ENCODE measurements at regions not wholly inside any gene's neighbourhood (a gene's known extent, or its start where the extent isn't known, plus 50 kb on each side); places are given as distances from the start of the nearest gene placed in this dataset.

DNA sequence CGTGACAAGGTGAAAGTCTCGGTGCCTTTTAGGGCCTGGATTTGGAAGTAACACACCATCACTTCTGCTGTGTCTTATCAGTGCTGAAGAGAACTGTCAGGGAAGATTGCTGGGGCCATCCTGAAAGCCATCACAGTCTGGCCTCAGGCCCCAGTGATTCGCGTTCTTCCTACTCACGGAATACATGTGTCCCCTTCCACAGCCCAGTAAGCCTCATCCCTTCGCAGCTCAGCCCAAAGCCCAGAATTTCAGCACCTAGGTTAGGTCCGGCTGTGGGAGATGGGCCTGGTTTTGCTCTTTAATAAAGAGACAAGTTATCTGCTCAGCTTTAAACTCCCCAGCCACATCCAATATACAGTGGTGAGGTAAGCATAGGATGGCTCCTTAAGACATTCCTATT lies 113.0 kb upstream of the SPACA7 start:
- TF ChIP-seq, protein P1, sequence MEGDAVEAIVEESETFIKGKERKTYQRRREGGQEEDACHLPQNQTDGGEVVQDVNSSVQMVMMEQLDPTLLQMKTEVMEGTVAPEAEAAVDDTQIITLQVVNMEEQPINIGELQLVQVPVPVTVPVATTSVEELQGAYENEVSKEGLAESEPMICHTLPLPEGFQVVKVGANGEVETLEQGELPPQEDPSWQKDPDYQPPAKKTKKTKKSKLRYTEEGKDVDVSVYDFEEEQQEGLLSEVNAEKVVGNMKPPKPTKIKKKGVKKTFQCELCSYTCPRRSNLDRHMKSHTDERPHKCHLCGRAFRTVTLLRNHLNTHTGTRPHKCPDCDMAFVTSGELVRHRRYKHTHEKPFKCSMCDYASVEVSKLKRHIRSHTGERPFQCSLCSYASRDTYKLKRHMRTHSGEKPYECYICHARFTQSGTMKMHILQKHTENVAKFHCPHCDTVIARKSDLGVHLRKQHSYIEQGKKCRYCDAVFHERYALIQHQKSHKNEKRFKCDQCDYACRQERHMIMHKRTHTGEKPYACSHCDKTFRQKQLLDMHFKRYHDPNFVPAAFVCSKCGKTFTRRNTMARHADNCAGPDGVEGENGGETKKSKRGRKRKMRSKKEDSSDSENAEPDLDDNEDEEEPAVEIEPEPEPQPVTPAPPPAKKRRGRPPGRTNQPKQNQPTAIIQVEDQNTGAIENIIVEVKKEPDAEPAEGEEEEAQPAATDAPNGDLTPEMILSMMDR (IDR thresholded peaks at IDR 0.05; ENCODE audit: poor library complexity) = no peak
- TF ChIP-seq EZH2 (IDR thresholded peaks at IDR 0.05; ENCODE audit: borderline replicate concordance) (no peak), EZH2phosphoT487 (IDR thresholded peaks at IDR 0.05; ENCODE audit: low read depth, severe bottlenecking, unreplicated experiment) (no peak)
